IMR-90 (cell line): ENCODE measurements at regions not wholly inside any gene's neighbourhood (a gene's known extent, or its start where the extent isn't known, plus 50 kb on each side); places are given as distances from the start of the nearest gene placed in this dataset.

Experiments used
- BHLHE40 ChIP-seq: fragments of 150-350 bp; IDR thresholded peaks from 2 replicates; pipeline ENCODE4 v1.6.1; 2016; ENCODE audit warnings: mild to moderate bottlenecking, low read depth, low read length
- CEBPB ChIP-seq: IDR thresholded peaks from 2 replicates; pipeline ENCODE4 v1.6.1; 2012; ENCODE audit warnings: low read depth, low read length, improper control_type of control experiment
- ELK1 ChIP-seq: fragments of 150-350 bp; IDR thresholded peaks from 2 replicates; pipeline ENCODE4 v1.6.1; 2016; ENCODE audit warnings: low read depth, mild to moderate bottlenecking, low read length, moderate library complexity, borderline replicate concordance
- MAFK ChIP-seq: IDR thresholded peaks from 2 replicates; pipeline ENCODE4 v1.6.1; 2012; ENCODE audit warnings: low read depth, low read length, improper control_type of control experiment
- MAZ ChIP-seq: IDR thresholded peaks from 2 replicates; pipeline ENCODE4 v1.6.1; 2012; ENCODE audit warnings: low read depth, mild to moderate bottlenecking, low read length, improper control_type of control experiment, moderate library complexity, borderline replicate concordance
- POLR2A ChIP-seq: IDR thresholded peaks from 2 replicates; pipeline ENCODE4 v1.6.1; 2012; ENCODE audit warnings: mild to moderate bottlenecking, low read depth, low read length
- RAD21 ChIP-seq: IDR thresholded peaks from 2 replicates; pipeline ENCODE4 v1.6.1; 2012; ENCODE audit warnings: low read length, improper control_type of control experiment
- RCOR1 ChIP-seq: IDR thresholded peaks from 2 replicates; pipeline ENCODE4 v1.6.1; 2012; ENCODE audit warnings: mild to moderate bottlenecking, low read length, improper control_type of control experiment; ENCODE audit not compliant: insufficient replicate concordance
- RFX5 ChIP-seq: IDR thresholded peaks from 2 replicates; pipeline ENCODE4 v1.8.0; 2012; ENCODE audit warnings: low read depth, mild to moderate bottlenecking, low read length, moderate library complexity
- SMC3 ChIP-seq: fragments of 150-350 bp; IDR thresholded peaks from 2 replicates; pipeline ENCODE4 v1.6.1; 2016; ENCODE audit warnings: low read depth, mild to moderate bottlenecking, antibody characterized with exemption, low read length, moderate library complexity
- TF ChIP-seq, protein P1 (sequence below): conservative IDR thresholded peaks from 2 replicates; pipeline ENCODE4 v1.5.1; 2012; ENCODE audit warnings: mild to moderate bottlenecking, low read depth, low read length, improper control_type of control experiment

GRCh38 chr2:14494759-14495158 is 137.8 kb upstream of the LRATD1 start:
- TF ChIP-seq ELK1 (no peak), POLR2A (no peak), MAZ (no peak), MAFK (no peak), BHLHE40 (no peak), SMC3 (no peak), RFX5 (no peak), CEBPB (no peak), RAD21 (no peak), RCOR1 (no peak)
- TF ChIP-seq, protein P1, sequence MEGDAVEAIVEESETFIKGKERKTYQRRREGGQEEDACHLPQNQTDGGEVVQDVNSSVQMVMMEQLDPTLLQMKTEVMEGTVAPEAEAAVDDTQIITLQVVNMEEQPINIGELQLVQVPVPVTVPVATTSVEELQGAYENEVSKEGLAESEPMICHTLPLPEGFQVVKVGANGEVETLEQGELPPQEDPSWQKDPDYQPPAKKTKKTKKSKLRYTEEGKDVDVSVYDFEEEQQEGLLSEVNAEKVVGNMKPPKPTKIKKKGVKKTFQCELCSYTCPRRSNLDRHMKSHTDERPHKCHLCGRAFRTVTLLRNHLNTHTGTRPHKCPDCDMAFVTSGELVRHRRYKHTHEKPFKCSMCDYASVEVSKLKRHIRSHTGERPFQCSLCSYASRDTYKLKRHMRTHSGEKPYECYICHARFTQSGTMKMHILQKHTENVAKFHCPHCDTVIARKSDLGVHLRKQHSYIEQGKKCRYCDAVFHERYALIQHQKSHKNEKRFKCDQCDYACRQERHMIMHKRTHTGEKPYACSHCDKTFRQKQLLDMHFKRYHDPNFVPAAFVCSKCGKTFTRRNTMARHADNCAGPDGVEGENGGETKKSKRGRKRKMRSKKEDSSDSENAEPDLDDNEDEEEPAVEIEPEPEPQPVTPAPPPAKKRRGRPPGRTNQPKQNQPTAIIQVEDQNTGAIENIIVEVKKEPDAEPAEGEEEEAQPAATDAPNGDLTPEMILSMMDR: no peak
